HG02759 (cell line): ENCODE measurements at regions not wholly inside any gene's neighbourhood (a gene's known extent, or its start where the extent isn't known, plus 50 kb on each side); places are given as distances from the start of the nearest gene placed in this dataset.
"Not testable (repeated sequence)": the region's sequence is repeated elsewhere in the genome, so short reads cannot be mapped to it uniquely, and the experiment has no call there.

Source experiments
- ATAC-seq: cut with Tn5 transposase; IDR thresholded peaks from one replicate; pipeline ENCODE4 v1.9.1; 2021; ENCODE audit warnings: mild to moderate bottlenecking, moderate library complexity; ENCODE audit not compliant: unreplicated experiment

GRCh38 chrX:45842207-45842925 is 641.7 kb upstream of the DIPK2B start:
- no peak for ATAC-seq

GRCh38 chrX:45840411-45840950 is 639.8 kb upstream of the DIPK2B start:
- no peak for ATAC-seq

GRCh38 chrX:45830343-45830742 is 629.7 kb upstream of the DIPK2B start:
- no peak for ATAC-seq

- ATAC-seq, result no peak
Observed at GRCh38 chrX:45824471-45824870, 623.8 kb upstream of the DIPK2B start.

GRCh38 chrX:45823536-45823935 is 622.9 kb upstream of the DIPK2B start:
- ATAC-seq, result no peak

- no peak for ATAC-seq
Observed at GRCh38 chrX:45822124-45822523, 621.4 kb upstream of the DIPK2B start.

- no peak for ATAC-seq
Observed at GRCh38 chrX:45818913-45819312, 618.2 kb upstream of the DIPK2B start.

GRCh38 chrX:45815441-45815840 is 614.8 kb upstream of the DIPK2B start:
- ATAC-seq, result no peak

GRCh38 chrX:45811326-45811725 is 610.6 kb upstream of the DIPK2B start:
- no peak for ATAC-seq

- no peak for ATAC-seq
Observed at GRCh38 chrX:45807572-45808425, 607.1 kb upstream of the DIPK2B start.

- ATAC-seq, result peak; percentile 79
Observed at GRCh38 chrX:45806410-45807121, 605.9 kb upstream of the DIPK2B start.

GRCh38 chrX:45804276-45804675 is 603.6 kb upstream of the DIPK2B start:
- no peak for ATAC-seq

- no peak for ATAC-seq
Observed at GRCh38 chrX:45803383-45803921, 602.8 kb upstream of the DIPK2B start.

GRCh38 chrX:45801554-45801953 is 600.9 kb upstream of the DIPK2B start:
- ATAC-seq, result no peak

GRCh38 chrX:45800746-45801453 is 600.2 kb upstream of the DIPK2B start:
- not testable (repeated sequence) for ATAC-seq

GRCh38 chrX:45799576-45799975 is 598.9 kb upstream of the DIPK2B start:
- ATAC-seq, result no peak

GRCh38 chrX:45795546-45795945 is 594.9 kb upstream of the DIPK2B start:
- no peak for ATAC-seq

- no peak for ATAC-seq
Observed at GRCh38 chrX:45794995-45795337, 594.3 kb upstream of the DIPK2B start.

- no peak for ATAC-seq
Observed at GRCh38 chrX:45794323-45794994, 593.8 kb upstream of the DIPK2B start.

GRCh38 chrX:45788941-45789348 is 588.3 kb upstream of the DIPK2B start:
- ATAC-seq, result no peak
